Upper lobe of left lung (tissue), 4 donors: ENCODE measurements at regions not wholly inside any gene's neighbourhood (a gene's known extent, or its start where the extent isn't known, plus 50 kb on each side); places are given as distances from the start of the nearest gene placed in this dataset.

ENCODE experiments used
- CTCF ChIP-seq, 6 experiments: fragments of 450-650 bp in 4 of 6; fragments of 200-600 bp in 2 of 6; sonication (generic) in 2 of 6; IDR thresholded peaks; one replicate each; pipeline ENCODE4 v1.5.1; 2016 to 2019; ENCODE audit warnings: antibody characterized with exemption in 6 of 6
- EP300 ChIP-seq, 4 donors: sonication (generic); formaldehyde crosslinking; IDR thresholded peaks; one replicate each; pipeline ENCODE4 v1.5.1; 2017; ENCODE audit warnings: antibody characterized with exemption in 4 of 4, control low read depth in 2 of 4
- POLR2AphosphoS5 ChIP-seq, 2 donors: sonication (generic); formaldehyde crosslinking; IDR thresholded peaks; one replicate each; pipeline ENCODE4 v1.5.1; 2017; ENCODE audit warnings: antibody characterized with exemption in 2 of 2

GRCh38 chr12:131266591-131267467 lies 313.1 kb downstream of the ADGRD1 start:
- TF ChIP-seq CTCF (IDR thresholded peaks at IDR 0.05) (no peak), EP300 (IDR thresholded peaks at IDR 0.05) (no peak), POLR2AphosphoS5 (IDR thresholded peaks at IDR 0.05) (no peak)
